ENCODE measurements at regions not wholly inside any gene's neighbourhood (a gene's known extent, or its start where the extent isn't known, plus 50 kb on each side); places are given as distances from the start of the nearest gene placed in this dataset.

DNA sequence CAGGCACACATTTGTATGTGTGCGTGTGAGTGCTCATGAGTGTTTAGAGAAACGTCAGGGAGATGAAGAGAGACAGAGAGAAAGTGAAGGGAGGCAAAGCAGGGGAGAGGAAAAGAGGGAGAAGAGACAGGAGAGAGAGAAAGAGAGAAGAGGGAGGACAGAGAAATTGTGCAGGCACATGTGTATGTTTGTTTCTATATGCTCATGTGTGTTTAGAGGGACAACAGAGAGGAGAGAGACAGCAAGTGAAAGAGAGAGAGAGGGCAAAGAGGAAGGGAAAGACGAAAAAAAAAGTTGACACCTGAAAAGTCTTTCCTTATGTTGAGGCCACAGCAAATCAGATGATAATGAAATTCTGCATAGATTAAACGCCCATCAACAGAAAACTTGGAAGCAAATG lies 541.1 kb downstream of the TNS1 start:
- no peak overlapping the region for H3K4me3 ChIP-seq (ENCODE audit: low read depth, low read length)
- TF ChIP-seq, protein P1, sequence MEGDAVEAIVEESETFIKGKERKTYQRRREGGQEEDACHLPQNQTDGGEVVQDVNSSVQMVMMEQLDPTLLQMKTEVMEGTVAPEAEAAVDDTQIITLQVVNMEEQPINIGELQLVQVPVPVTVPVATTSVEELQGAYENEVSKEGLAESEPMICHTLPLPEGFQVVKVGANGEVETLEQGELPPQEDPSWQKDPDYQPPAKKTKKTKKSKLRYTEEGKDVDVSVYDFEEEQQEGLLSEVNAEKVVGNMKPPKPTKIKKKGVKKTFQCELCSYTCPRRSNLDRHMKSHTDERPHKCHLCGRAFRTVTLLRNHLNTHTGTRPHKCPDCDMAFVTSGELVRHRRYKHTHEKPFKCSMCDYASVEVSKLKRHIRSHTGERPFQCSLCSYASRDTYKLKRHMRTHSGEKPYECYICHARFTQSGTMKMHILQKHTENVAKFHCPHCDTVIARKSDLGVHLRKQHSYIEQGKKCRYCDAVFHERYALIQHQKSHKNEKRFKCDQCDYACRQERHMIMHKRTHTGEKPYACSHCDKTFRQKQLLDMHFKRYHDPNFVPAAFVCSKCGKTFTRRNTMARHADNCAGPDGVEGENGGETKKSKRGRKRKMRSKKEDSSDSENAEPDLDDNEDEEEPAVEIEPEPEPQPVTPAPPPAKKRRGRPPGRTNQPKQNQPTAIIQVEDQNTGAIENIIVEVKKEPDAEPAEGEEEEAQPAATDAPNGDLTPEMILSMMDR (IDR thresholded peaks at IDR 0.05; ENCODE audit: insufficient read depth, low read depth, low read length) = no peak
- ChIA-PET POLR2A (no interaction called here), CTCF (no interaction called here)
- H3K27me3 ChIP-seq (ENCODE audit: control insufficient read depth, insufficient read depth, low read length) = no peaks in the 10 kb centered on the region; the same call in 1 of the 2 replicates
- no peak for DNase-seq (ENCODE audit: low read depth)
- H3K36me3 ChIP-seq (ENCODE audit: control insufficient read depth, insufficient read depth, low read length) = no peaks in the 10 kb centered on the region

DNA sequence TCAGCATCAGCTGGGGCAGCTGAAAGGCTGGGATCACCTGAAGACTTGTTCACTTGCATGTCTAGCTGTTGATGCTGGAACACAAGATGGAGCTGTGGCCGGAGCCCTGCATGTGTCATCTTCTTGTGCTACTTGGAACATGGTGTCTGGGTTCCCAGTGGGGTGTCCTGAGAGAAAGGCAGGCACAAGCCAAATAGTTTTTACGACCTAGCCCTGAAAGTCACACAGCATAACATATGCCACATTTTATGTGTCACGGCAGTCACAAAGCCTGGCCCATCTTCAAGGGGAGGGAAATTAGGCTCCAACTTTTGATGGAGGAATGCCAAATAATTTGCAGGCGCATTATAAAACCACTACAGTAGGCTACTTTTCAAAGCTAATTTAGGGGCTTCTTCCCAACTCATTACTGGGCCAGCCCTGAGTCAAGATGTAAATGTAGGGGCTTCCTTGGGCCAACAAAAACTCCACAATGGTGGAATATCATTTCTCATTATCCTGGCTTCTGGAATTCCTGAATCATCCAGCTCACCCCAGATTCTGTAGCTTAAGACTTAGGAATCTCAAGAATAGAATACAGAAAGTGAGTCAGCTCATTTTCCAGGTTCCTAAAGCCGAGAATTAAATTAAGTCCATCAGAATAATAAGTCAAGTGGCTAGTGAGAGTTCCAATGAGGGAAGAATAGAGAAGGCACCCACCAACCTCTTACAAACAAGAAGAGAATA lies 543.0 kb downstream of the TNS1 start:
- no peaks in the 10 kb centered on the region for H3K36me3 ChIP-seq (ENCODE audit: control insufficient read depth, insufficient read depth, low read length)
- H3K27me3 ChIP-seq (ENCODE audit: control insufficient read depth, insufficient read depth, low read length) = no peaks in the 10 kb centered on the region; the same call in 1 of the 2 replicates
- POLR2A ChIA-PET = interaction anchor here (0.6 kb wide), 1 partner anchor 824 kb away, joined by 6 read pairs; no protein-coding TSS in a partner anchor
- CTCF ChIA-PET = interaction anchor here (1.2 kb wide), 1 partner anchor 11 kb away, joined by 3 read pairs; no protein-coding TSS in a partner anchor
- DNase-seq (ENCODE audit: low read depth) = no peak
- TF ChIP-seq, protein P1 (IDR thresholded peaks at IDR 0.05; ENCODE audit: insufficient read depth, low read depth, low read length) = no peak
- no peak overlapping the region for H3K4me3 ChIP-seq (ENCODE audit: low read depth, low read length)

DNA sequence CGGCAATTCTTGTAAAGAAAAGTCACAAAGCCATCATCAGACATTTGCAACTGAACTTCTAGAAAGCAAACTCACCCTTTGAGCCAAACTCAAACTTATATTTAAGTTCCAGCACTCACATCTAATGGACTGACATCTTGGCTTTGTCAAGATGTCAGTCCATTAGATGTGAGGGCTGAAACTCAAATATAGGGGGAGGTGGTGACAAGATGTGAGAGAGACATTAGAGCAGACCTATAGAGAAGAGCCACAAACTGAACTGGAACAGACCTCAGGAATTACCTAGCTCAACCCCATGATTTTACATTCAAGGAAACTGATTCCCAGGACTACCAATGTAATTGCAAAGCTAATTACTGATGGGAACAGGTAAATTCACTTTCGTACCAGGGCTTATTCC lies 543.8 kb downstream of the TNS1 start:
- H3K36me3 ChIP-seq (ENCODE audit: control insufficient read depth, insufficient read depth, low read length) = no peaks in the 10 kb centered on the region
- no peak overlapping the region for H3K4me3 ChIP-seq (ENCODE audit: low read depth, low read length)
- POLR2A ChIA-PET = no interaction called here
- CTCF ChIA-PET = no interaction called here
- TF ChIP-seq, protein P1 (IDR thresholded peaks at IDR 0.05; ENCODE audit: insufficient read depth, low read depth, low read length) = no peak
- DNase-seq (ENCODE audit: low read depth) = no peak
- no peaks in the 10 kb centered on the region; the same call in 1 of the 2 replicates for H3K27me3 ChIP-seq (ENCODE audit: control insufficient read depth, insufficient read depth, low read length)

DNA sequence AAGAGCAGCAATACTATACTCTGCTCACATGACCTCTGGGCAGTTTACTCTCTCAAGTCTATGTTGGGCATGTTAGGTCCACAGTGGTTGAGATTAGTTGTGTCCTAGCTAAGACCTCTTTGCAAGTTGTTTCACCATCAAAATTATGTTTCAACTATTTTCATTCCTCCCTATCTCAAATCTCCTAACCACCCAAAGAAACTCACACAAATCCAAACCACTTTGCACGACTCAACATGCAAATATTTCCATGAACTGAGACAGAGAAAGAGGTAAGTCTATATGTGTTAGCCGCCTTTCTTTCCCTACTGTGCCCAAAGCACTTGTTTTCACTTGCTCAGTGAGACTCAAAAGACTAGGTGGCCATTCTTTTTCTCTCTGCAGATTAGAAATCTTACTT lies 546.8 kb downstream of the TNS1 start:
- H3K4me3 ChIP-seq (ENCODE audit: low read depth, low read length) = no peak overlapping the region
- ChIA-PET CTCF (interaction anchor here (0.9 to 1.1 kb wide), 2 partner anchors 10 to 12 kb away, joined by 3 read pairs; no protein-coding TSS in a partner anchor), POLR2A (no interaction called here)
- no peaks in the 10 kb centered on the region for H3K27me3 ChIP-seq (ENCODE audit: control insufficient read depth, insufficient read depth, low read length)
- no peaks in the 10 kb centered on the region for H3K36me3 ChIP-seq (ENCODE audit: control insufficient read depth, insufficient read depth, low read length)
- TF ChIP-seq, protein P1 (IDR thresholded peaks at IDR 0.05; ENCODE audit: insufficient read depth, low read depth, low read length) = no peak
- DNase-seq (ENCODE audit: low read depth) = no peak

DNA sequence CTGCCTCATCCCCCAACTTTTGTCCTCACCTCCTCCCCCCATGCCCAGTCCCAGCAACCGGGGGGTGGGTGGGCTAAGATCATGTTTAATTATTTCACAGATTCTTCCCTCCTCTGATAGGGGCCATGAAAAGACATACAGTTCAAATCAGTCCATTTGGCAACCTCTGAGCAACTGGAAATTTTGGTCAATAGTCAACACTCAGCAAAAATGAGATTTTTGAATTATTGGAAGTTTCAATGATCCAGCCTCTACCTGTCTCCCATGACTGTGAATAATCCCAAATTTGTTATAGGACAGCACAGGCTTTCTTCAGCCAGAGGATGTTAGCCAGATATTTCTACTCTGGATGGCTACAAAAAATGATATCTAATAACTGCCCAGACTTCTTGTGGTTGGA lies 549.9 kb downstream of the TNS1 start:
- Histone ChIP-seq H3K36me3 (ENCODE audit: control insufficient read depth, insufficient read depth, low read length) (no peaks in the 10 kb centered on the region), H3K27me3 (ENCODE audit: control insufficient read depth, insufficient read depth, low read length) (no peaks in the 10 kb centered on the region), H3K4me3 (ENCODE audit: low read depth, low read length) (no peak overlapping the region)
- ChIA-PET POLR2A (no interaction called here), CTCF (interaction anchor here (1.1 to 1.2 kb wide), 2 partner anchors 12 to 304 kb away, joined by 3 read pairs; no protein-coding TSS in a partner anchor)
- TF ChIP-seq, protein P1 (IDR thresholded peaks at IDR 0.05; ENCODE audit: insufficient read depth, low read depth, low read length) = no peak
- no peak for DNase-seq (ENCODE audit: low read depth)

Data from BJ (cell line).